ENCODE measurements at regions not wholly inside any gene's neighbourhood (a gene's known extent, or its start where the extent isn't known, plus 50 kb on each side); places are given as distances from the start of the nearest gene placed in this dataset.

- intact Hi-C loops (cut with DNase I), result no loop called here
These were observed 103.3 kb upstream of the HMHB1 start for GRCh38 chr5:143708672-143709071.

GRCh38 chr5:143707806-143708205 lies 104.2 kb upstream of the HMHB1 start:
- H3K27ac ChIP-seq, result no peak overlapping the region
- no peak overlapping the region for H3K4me3 ChIP-seq
- no peaks in the 10 kb centered on the region for H3K27me3 ChIP-seq
- DNase-seq (ENCODE audit: low spot score in 2 of 2), result no peak
- H3K9me3 ChIP-seq, result no peaks in the 10 kb centered on the region
- H3K4me1 ChIP-seq, result no peaks in the 10 kb centered on the region
- TF ChIP-seq CTCF (IDR thresholded peaks at IDR 0.05), result no peak
- no peaks in the 10 kb centered on the region for H3K36me3 ChIP-seq
- intact Hi-C loops (cut with DNase I), result no loop called here

More at GRCh38 chr5:143708672-143709071, 103.3 kb upstream of the HMHB1 start:
- H3K4me1 ChIP-seq, result no peaks in the 10 kb centered on the region
- H3K4me3 ChIP-seq, result no peak overlapping the region
- DNase-seq (ENCODE audit: low spot score in 2 of 2), result no peak
- no peak overlapping the region for H3K27ac ChIP-seq
- no peaks in the 10 kb centered on the region for H3K9me3 ChIP-seq
- no peak for TF ChIP-seq CTCF (IDR thresholded peaks at IDR 0.05)
- no peaks in the 10 kb centered on the region for H3K36me3 ChIP-seq
- H3K27me3 ChIP-seq, result no peaks in the 10 kb centered on the region

- Histone ChIP-seq H3K9me3 (no peaks in the 10 kb centered on the region), H3K4me1 (no peaks in the 10 kb centered on the region), H3K4me3 (no peak overlapping the region), H3K27ac (no peak overlapping the region), H3K36me3 (no peaks in the 10 kb centered on the region), H3K27me3 (no peaks in the 10 kb centered on the region)
- intact Hi-C loops (cut with DNase I), result no loop called here
- no peak for DNase-seq (ENCODE audit: low spot score in 2 of 2)
- no peak for TF ChIP-seq CTCF (IDR thresholded peaks at IDR 0.05)
These were observed 106.6 kb upstream of the HMHB1 start for GRCh38 chr5:143705381-143705780.

GRCh38 chr5:143703659-143704058 lies 108.3 kb upstream of the HMHB1 start:
- no peak for DNase-seq (ENCODE audit: low spot score in 2 of 2)
- no peaks in the 10 kb centered on the region for H3K27me3 ChIP-seq
- H3K27ac ChIP-seq, result no peak overlapping the region
- H3K4me1 ChIP-seq, result no peaks in the 10 kb centered on the region
- H3K36me3 ChIP-seq, result no peaks in the 10 kb centered on the region
- TF ChIP-seq CTCF (IDR thresholded peaks at IDR 0.05), result no peak
- H3K4me3 ChIP-seq, result no peak overlapping the region
- intact Hi-C loops (cut with DNase I), result no loop called here
- H3K9me3 ChIP-seq, result no peaks in the 10 kb centered on the region

- DNase-seq (ENCODE audit: low spot score in 2 of 2), result no peak
- Histone ChIP-seq H3K27me3 (no peaks in the 10 kb centered on the region), H3K36me3 (no peaks in the 10 kb centered on the region), H3K27ac (no peak overlapping the region), H3K9me3 (no peaks in the 10 kb centered on the region), H3K4me3 (no peak overlapping the region), H3K4me1 (no peaks in the 10 kb centered on the region)
- no peak for TF ChIP-seq CTCF (IDR thresholded peaks at IDR 0.05)
- intact Hi-C loops (cut with DNase I), result no loop called here
These were observed 110.5 kb upstream of the HMHB1 start for GRCh38 chr5:143701493-143701892.

GRCh38 chr5:143700994-143701393 lies 111.0 kb upstream of the HMHB1 start:
- Histone ChIP-seq H3K27ac (no peak overlapping the region), H3K4me3 (no peak overlapping the region), H3K27me3 (no peaks in the 10 kb centered on the region), H3K4me1 (no peaks in the 10 kb centered on the region), H3K9me3 (no peaks in the 10 kb centered on the region), H3K36me3 (no peaks in the 10 kb centered on the region)
- intact Hi-C loops (cut with DNase I), result no loop called here
- DNase-seq (ENCODE audit: low spot score in 2 of 2), result no peak
- no peak for TF ChIP-seq CTCF (IDR thresholded peaks at IDR 0.05)

All from ascending aorta (tissue), 2 donors.